Embryonic facial prominence (tissue), 1 donor: ENCODE measurements at regions not wholly inside any gene's neighbourhood (a gene's known extent, or its start where the extent isn't known, plus 50 kb on each side); places are given as distances from the start of the nearest gene placed in this dataset.
"Not testable (repeated sequence)": the region's sequence is repeated elsewhere in the genome, so short reads cannot be mapped to it uniquely, and the experiment has no call there.

Experiments
- DNase-seq: peaks from one replicate; pipeline ENCODE4 v3.0.0-alpha.2; 2016; ENCODE audit errors: extremely low spot score

- no peak for DNase-seq
Observed at GRCh38 chr5:109630093-109630492, 59.6 kb upstream of the MAN2A1 start.

GRCh38 chr5:109628591-109628990 lies 61.1 kb upstream of the MAN2A1 start:
- no peak for DNase-seq

GRCh38 chr5:109621266-109621665 lies 68.5 kb upstream of the MAN2A1 start:
- DNase-seq: not testable (repeated sequence)

DNA sequence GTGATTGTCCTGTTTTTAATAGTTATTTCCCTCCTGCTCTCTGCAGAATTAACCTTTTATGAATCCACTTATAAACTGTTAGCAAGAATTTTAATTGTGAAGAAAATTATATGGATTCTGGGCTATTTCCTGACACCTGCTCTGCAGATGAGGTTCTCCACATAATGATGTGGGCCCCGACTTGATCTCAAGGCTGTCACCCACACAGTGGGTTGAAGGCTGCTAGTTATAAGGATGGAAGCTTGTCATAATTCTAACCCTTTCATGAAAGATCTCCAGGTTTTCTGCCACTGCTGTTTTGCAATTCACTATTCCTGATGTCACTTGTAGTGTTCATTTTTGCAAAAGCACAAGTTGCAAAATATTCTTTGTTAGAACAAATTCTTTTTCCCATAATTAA lies 69.1 kb upstream of the MAN2A1 start:
- DNase-seq: no peak

GRCh38 chr5:109619606-109620005 lies 70.1 kb upstream of the MAN2A1 start:
- DNase-seq: no peak

- DNase-seq: no peak
Observed at GRCh38 chr5:109619021-109619460, 70.7 kb upstream of the MAN2A1 start.

- DNase-seq: no peak
Observed at GRCh38 chr5:109614981-109615380, 74.7 kb upstream of the MAN2A1 start.

DNA sequence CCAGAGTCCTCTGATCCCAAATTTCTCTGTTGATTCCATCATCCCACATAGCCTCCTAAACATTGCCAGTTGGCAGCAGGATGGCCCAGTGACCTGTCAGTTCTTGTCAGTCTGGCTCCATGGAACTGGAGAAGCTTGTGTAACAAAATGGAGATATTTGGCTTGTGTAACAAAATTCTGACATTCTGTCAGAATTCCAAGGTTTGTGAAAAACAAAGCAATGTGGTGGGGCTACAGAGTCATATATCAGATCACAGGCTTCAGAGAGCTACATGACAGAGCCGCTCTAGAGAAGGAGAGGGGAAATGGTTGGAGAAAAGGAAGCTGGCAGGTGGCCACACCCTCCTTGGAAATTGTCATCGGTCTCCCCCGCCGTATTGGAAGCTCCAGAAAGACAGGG lies 75.4 kb upstream of the MAN2A1 start:
- no peak for DNase-seq

GRCh38 chr5:109612278-109612905 lies 77.3 kb upstream of the MAN2A1 start:
- DNase-seq: no peak

DNA sequence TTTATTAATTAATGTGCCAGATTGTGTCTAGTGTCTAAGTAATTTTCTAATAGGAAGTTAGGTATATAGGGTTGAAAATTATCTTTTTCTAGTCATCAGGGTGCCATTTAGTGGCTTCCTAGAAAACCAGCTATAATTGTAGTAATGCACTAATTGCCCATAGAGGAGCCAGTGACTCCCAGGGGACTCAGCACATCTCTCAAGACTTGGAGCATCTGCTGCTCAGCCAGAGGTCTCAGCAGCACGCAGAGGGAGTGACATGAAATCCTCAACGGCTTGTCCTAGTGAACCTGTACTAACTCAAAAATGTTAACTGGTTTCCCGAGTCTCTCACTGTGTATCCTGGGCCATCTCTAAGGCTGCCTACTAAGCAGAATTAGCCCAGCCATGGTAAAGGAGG lies 78.2 kb upstream of the MAN2A1 start:
- DNase-seq: no peak

DNA sequence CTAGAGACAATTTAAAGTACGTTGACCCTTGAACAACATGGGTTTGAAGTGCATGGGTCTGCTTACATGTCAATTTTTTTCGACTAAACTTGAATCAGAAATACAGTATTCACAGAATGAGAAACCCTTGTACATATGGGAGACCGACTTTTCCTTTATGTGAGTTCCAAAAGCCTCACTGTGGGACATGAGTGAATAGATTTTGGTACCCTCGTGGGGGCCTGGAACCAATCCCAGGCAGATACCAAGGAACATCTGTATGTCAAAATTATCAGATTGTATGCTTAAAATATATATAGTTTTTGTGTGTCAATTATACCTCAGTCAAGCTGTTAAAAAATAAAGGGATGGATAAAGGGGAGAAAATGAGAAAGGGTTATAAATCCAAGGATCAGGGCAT lies 78.7 kb upstream of the MAN2A1 start:
- DNase-seq: no peak

GRCh38 chr5:109610581-109610980 lies 79.1 kb upstream of the MAN2A1 start:
- DNase-seq: no peak

GRCh38 chr5:109605207-109605730 lies 84.5 kb upstream of the MAN2A1 start:
- DNase-seq: no peak

- DNase-seq: no peak
Observed at GRCh38 chr5:109604758-109605157, 85.0 kb upstream of the MAN2A1 start.

DNA sequence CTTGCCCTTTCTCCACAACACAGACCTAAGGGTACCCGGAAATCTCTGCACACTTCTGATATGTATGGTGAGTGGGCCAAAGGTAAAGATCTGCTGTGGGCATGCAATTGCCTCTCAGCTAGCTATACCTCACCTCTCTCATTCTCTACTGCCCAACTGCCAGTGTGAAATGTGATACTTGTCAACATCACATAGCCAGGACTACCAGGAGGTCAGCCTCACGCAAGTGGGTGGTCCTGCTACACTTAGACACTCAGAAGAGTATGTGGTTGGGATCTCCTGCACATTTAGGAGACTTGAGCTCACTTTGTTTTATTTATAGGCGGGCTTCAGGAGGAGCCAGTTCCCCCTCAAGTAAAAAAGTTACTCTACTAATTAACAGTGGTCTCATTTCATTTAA lies 88.0 kb upstream of the MAN2A1 start:
- no peak for DNase-seq

GRCh38 chr5:109597893-109598292 lies 91.8 kb upstream of the MAN2A1 start:
- no peak for DNase-seq

- no peak for DNase-seq
Observed at GRCh38 chr5:109594217-109594616, 95.5 kb upstream of the MAN2A1 start.

GRCh38 chr5:109590799-109591198 lies 98.9 kb upstream of the MAN2A1 start:
- no peak for DNase-seq

GRCh38 chr5:109589986-109590385 lies 99.7 kb upstream of the MAN2A1 start:
- DNase-seq: no peak

DNA sequence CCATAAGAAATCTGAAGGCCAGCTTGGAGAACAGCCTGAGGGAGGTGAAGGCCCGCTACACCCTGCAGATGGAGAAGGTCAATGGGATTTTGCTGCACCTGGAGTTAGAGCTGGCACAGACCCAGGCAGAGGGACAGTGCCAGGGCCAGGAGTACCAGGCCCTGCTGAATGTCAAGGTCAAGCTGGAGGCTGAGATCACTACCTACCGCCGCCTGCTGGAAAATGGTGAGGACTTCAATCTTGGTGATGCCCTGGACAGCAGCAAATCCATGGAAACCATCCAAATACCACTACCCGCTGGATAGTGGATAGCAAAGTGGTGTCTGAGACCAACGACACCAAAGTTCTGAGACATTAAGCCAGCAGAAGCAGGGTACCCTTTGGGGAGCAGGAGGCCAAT lies 100.5 kb upstream of the MAN2A1 start:
- no peak for DNase-seq

GRCh38 chr5:109588281-109589035 lies 101.3 kb upstream of the MAN2A1 start:
- no peak for DNase-seq

DNA sequence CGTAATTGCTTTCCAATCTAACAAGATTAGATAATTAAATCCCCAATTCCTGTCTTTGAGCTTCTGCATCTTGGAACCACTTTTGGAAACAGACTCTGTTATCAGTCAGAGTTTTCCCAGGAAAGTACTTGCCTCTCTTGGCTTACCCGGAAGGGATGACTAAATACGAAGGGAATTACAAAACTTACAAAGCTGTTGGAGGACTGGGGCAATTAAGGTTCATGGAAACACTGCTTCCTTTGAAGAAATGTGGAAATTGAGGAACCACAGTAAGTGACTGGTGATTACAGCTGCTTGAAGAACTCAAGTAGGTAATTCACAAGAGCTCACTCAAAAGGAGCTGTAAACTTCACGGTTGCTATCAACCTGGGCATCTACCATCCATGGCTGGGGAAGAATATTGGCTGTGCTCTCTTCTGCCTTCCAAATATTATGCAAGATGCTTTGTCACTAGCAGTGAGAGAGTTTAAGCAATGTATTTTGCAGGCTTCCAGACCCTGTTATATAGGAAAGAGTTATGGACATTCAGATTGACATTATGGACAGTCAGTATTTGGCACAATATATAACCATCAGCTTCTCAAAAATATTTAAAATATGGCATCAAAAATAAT lies 104.6 kb upstream of the MAN2A1 start:
- DNase-seq: no peak

- DNase-seq: no peak
Observed at GRCh38 chr5:109580225-109580624, 109.5 kb upstream of the MAN2A1 start.
